ENCODE measurements at regions not wholly inside any gene's neighbourhood (a gene's known extent, or its start where the extent isn't known, plus 50 kb on each side); places are given as distances from the start of the nearest gene placed in this dataset.

GRCh38 chr5:67903121-67903520, 312.4 kb upstream of the PIK3R1 start (continued):
- TF ChIP-seq CUX1 (IDR thresholded peaks at IDR 0.05; ENCODE audit: insufficient replicate concordance, low read depth, low read length) (no peak), PAX8 (IDR thresholded peaks at IDR 0.05) (no peak)
- TF ChIP-seq, protein P1, sequence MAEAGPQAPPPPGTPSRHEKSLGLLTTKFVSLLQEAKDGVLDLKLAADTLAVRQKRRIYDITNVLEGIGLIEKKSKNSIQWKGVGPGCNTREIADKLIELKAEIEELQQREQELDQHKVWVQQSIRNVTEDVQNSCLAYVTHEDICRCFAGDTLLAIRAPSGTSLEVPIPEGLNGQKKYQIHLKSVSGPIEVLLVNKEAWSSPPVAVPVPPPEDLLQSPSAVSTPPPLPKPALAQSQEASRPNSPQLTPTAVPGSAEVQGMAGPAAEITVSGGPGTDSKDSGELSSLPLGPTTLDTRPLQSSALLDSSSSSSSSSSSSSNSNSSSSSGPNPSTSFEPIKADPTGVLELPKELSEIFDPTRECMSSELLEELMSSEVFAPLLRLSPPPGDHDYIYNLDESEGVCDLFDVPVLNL (IDR thresholded peaks at IDR 0.05; ENCODE audit: low read depth, low read length) = no peak

GRCh38 chr5:67902497-67902830, 313.1 kb upstream of the PIK3R1 start:
- ChIA-PET POLR2A (no interaction called here), RAD21 (ENCODE audit: unreplicated experiment) (no interaction called here), SMC1A (ENCODE audit: uncharacterized antibody, unreplicated experiment) (no interaction called here), CTCF (no interaction called here)
- Histone ChIP-seq H3K36me3 (ENCODE audit: control insufficient read depth in 2 of 2, insufficient read depth in 2 of 2, low read length in 1 of 2) (no peaks in the 10 kb centered on the region), H2AFZ (ENCODE audit: control insufficient read depth, low read depth, low read length) (no peak overlapping the region), H3K4me3 (no peak overlapping the region), H3K79me2 (ENCODE audit: control insufficient read depth, insufficient read depth, low read length) (no peaks in the 10 kb centered on the region), H3K4me1 (ENCODE audit: control insufficient read depth, insufficient read depth, low read length) (no peaks in the 10 kb centered on the region), H3K9ac (ENCODE audit: control insufficient read depth, insufficient read depth, low read length) (no peak overlapping the region), H3K27me3 (replicated peaks in 1 of 2; ENCODE audit: control insufficient read depth in 2 of 2, insufficient read depth in 2 of 2, low read length in 1 of 2) (no peaks in the 10 kb centered on the region), H3K4me2 (ENCODE audit: control insufficient read depth, insufficient read depth) (no peak overlapping the region), H3K27ac (ENCODE audit: control insufficient read depth, insufficient read depth) (no peak overlapping the region), H3K9me3 (replicated peaks; ENCODE audit: control insufficient read depth, insufficient read depth, low read length) (no peaks in the 10 kb centered on the region), H4K20me1 (ENCODE audit: control insufficient read depth, insufficient read depth) (no peaks in the 10 kb centered on the region)
- in situ Hi-C loops (cut with MboI) (no loop called here), intact Hi-C loops (cut with micrococcal nuclease; ENCODE audit: unreplicated experiment) (no loop called here)
- no peak for TF ChIP-seq FOXK2 (IDR thresholded peaks at IDR 0.05)
- TF ChIP-seq NR2C2 (IDR thresholded peaks at IDR 0.05; ENCODE audit: borderline replicate concordance, control insufficient read depth, insufficient read length, low read depth) = no peak
- 33% methylated on average over 1 of the region's 1 CpG for WGBS (ENCODE audit: insufficient coverage, insufficient replicate concordance, low lambda C conversion rate, missing lambda C conversion rate)
- DNase-seq (ENCODE audit: low read depth, low spot score) (no peak), FAIRE-seq (no peak), ATAC-seq (no peak)
- BruUV-seq (replicated peaks) = no TSS peak
